HepG2 (cell line): ENCODE measurements at regions not wholly inside any gene's neighbourhood (a gene's known extent, or its start where the extent isn't known, plus 50 kb on each side); places are given as distances from the start of the nearest gene placed in this dataset.

Experiments used
- ARID4A ChIP-seq: sonication (generic); formaldehyde crosslinking; IDR thresholded peaks from 2 replicates; pipeline ENCODE4 v1.5.0; 2020; ENCODE audit warnings: mild to moderate bottlenecking, missing genetic modification reagents, borderline replicate concordance
- HIVEP1 ChIP-seq: sonication (generic); formaldehyde crosslinking; IDR thresholded peaks from 2 replicates; pipeline ENCODE4 v1.4.0; 2020; ENCODE audit warnings: mild to moderate bottlenecking, missing genetic modification reagents
- HNF1A ChIP-seq, 2 experiments: sonication (generic) in 1 of 2; formaldehyde crosslinking in 1 of 2; IDR thresholded peaks; 2 replicates each; pipeline versions ENCODE4 v1.4.0 to v1.6.1; 2016 to 2020; ENCODE audit warnings: borderline replicate concordance in 1 of 2, low read depth in 1 of 2, mild to moderate bottlenecking in 1 of 2, missing genetic modification reagents in 1 of 2
- KAT7 ChIP-seq: IDR thresholded peaks from 2 replicates; pipeline ENCODE4 v1.6.1; 2018; ENCODE audit warnings: borderline replicate concordance, missing compliant biosample characterization
- MED13 ChIP-seq: sonication (generic); formaldehyde crosslinking; IDR thresholded peaks from 2 replicates; pipeline ENCODE4 v1.5.0; 2020; ENCODE audit warnings: missing genetic modification reagents
- NCOA5 ChIP-seq: sonication (generic); formaldehyde crosslinking; IDR thresholded peaks from 2 replicates; pipeline ENCODE4 v1.4.0; 2020; ENCODE audit warnings: missing genetic modification reagents
- POLR2G ChIP-seq: fragments of 200-400 bp; formaldehyde crosslinking; IDR thresholded peaks from 2 replicates; pipeline ENCODE4 v1.6.1; 2018; ENCODE audit warnings: mild to moderate bottlenecking, low read depth, low read length, moderate library complexity
- PREB ChIP-seq: sonication (generic); formaldehyde crosslinking; IDR thresholded peaks from 2 replicates; pipeline ENCODE4 v1.4.0; 2020; ENCODE audit warnings: missing genetic modification reagents
- RNF219 ChIP-seq: sonication (generic); formaldehyde crosslinking; IDR thresholded peaks from 2 replicates; pipeline ENCODE4 v1.5.0; 2020; ENCODE audit warnings: mild to moderate bottlenecking, missing genetic modification reagents
- ZFP1 ChIP-seq: IDR thresholded peaks from 2 replicates; pipeline ENCODE4 v1.6.1; 2016
- ZMYM4 ChIP-seq: sonication (generic); formaldehyde crosslinking; IDR thresholded peaks from 2 replicates; pipeline ENCODE4 v1.8.1; 2023; ENCODE audit warnings: mild to moderate bottlenecking, missing genetic modification reagents
- ZNF274 ChIP-seq: sonication (generic); formaldehyde crosslinking; IDR thresholded peaks from 2 replicates; pipeline ENCODE4 v1.5.1; 2020; ENCODE audit warnings: mild to moderate bottlenecking, missing genetic modification reagents
- ZNF484 ChIP-seq: sonication (generic); formaldehyde crosslinking; IDR thresholded peaks from 2 replicates; pipeline ENCODE4 v1.5.1; 2020; ENCODE audit warnings: mild to moderate bottlenecking, low read depth, missing genetic modification reagents, borderline replicate concordance
- ZNF773 ChIP-seq: sonication (generic); formaldehyde crosslinking; IDR thresholded peaks from 2 replicates; pipeline ENCODE4 v1.4.0; 2020; ENCODE audit warnings: missing genetic modification reagents, borderline replicate concordance
- ZNF788 ChIP-seq: sonication (generic); formaldehyde crosslinking; IDR thresholded peaks from 2 replicates; pipeline ENCODE4 v1.5.0; 2020; ENCODE audit warnings: mild to moderate bottlenecking, missing genetic modification reagents, borderline replicate concordance
- ZNF792 ChIP-seq: IDR thresholded peaks from 2 replicates; pipeline ENCODE4 v1.6.1; 2016

GRCh38 chr3:194058189-194058571 is 77.8 kb upstream of the HES1 start (continued):
- TF ChIP-seq ZMYM4 (peak; percentile 55; the same call in 1 of the 2 replicates), KAT7 (CRISPR knock-in tag) (no peak), NCOA5 (CRISPR knock-in tag) (no peak), ZNF773 (no peak; the same call in 1 of the 2 replicates), RNF219 (CRISPR knock-in tag) (no peak), HIVEP1 (CRISPR knock-in tag) (peak; percentile 44; the same call in 1 of the 2 replicates), ZFP1 (CRISPR knock-in tag) (no peak), PREB (no peak), ZNF792 (no peak), ZNF788 (CRISPR knock-in tag) (peak; percentile 55; the same call in 1 of the 2 replicates), HNF1A (IDR thresholded peaks at IDR 0.05; ENCODE audit: low read depth) (no peak), HNF1A (CRISPR knock-in tag; IDR thresholded peaks at IDR 0.05; ENCODE audit: borderline replicate concordance) (no peak; the same call in 1 of the 2 replicates), ZNF484 (CRISPR knock-in tag) (no peak), POLR2G (peak; percentile 63), ARID4A (CRISPR knock-in tag) (0 out of 2 replicates have a peak, but pooled peaks have one; percentile 34), MED13 (peak; percentile 67; the same call in 1 of the 2 replicates), ZNF274 (no peak)
